ENCODE measurements at regions not wholly inside any gene's neighbourhood (a gene's known extent, or its start where the extent isn't known, plus 50 kb on each side); places are given as distances from the start of the nearest gene placed in this dataset.

DNA sequence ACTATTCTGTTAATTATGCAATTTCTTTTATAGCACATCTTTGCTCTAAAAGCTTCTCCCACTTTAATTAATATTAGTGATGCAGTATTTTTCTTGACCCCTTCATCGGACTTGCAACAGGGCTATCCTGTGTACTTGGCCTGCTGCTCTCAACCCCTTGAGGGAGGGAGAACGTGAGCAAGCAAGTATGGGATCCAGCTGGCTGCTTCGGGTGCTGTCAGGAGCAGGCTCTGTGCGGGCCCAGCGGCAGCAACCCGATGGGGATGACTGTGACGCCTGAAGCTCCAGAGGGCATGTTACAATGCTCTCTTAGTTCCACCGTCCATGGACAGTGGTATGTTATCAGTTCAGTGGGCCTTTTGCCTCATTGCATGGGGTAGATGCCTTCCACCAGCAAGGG lies 519.8 kb upstream of the CITED2 start:
- Mint-ChIP-seq H3K9me3 (no peaks in the 10 kb centered on the region), H3K36me3 (ENCODE audit: low read depth) (no peaks in the 10 kb centered on the region), H3K4me3 (no peak overlapping the region), H3K4me1 (peaks cover 5% of the 10 kb centered on the region), H3K27me3 (ENCODE audit: low read depth) (no peaks in the 10 kb centered on the region), H3K27ac (no peak overlapping the region)
- TF ChIP-seq CTCF (IDR thresholded peaks at IDR 0.05; ENCODE audit: unreplicated experiment in 3 of 3): no peak

DNA sequence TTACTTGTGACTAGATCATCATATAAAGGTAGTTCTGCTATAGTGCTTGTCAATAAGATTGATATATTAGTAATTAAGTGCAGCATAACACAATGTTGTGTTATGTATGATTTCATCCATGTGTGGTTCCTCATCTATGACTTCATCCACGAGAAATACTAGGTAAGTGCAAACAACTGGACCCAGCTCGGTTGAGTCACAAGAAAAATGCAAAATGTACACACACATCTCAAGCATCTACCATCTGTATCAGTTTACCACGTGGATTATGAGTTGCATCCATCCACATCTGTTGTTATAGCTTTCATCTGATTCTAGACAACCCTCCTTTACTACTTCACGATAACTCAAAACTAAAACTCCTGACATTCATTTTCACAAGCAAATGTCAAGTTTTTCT lies 517.0 kb upstream of the CITED2 start:
- Mint-ChIP-seq H3K36me3 (ENCODE audit: low read depth) (no peaks in the 10 kb centered on the region), H3K4me3 (no peak overlapping the region), H3K4me1 (peaks cover 21% of the 10 kb centered on the region), H3K27ac (no peak overlapping the region), H3K9me3 (no peaks in the 10 kb centered on the region), H3K27me3 (ENCODE audit: low read depth) (no peaks in the 10 kb centered on the region)
- TF ChIP-seq CTCF (IDR thresholded peaks at IDR 0.05; ENCODE audit: unreplicated experiment in 3 of 3): no peak

DNA sequence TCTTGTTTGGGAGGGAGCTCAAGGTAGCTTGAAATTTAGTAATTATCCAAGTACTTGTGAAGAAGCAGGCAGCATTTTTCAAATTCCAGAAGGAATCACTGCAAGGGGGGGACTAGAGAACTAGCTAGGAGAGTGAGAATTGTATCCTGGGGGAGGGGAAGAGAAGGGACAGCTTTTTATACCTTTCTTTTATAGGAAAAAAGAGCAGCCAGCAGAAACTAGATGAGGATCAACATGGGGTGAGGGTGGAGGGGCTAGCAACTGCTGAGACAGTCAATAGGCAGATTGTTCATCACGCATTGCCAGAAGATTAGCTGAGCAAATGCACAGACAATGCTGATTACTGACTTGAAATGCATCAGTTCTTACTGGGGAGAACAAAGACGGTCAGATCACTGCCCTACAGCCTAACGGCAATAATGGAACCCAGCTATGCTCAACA lies 514.3 kb upstream of the CITED2 start:
- no peaks in the 10 kb centered on the region for H3K27me3 Mint-ChIP-seq (ENCODE audit: low read depth)
- H3K4me3 Mint-ChIP-seq: no peak overlapping the region
- no peaks in the 10 kb centered on the region for H3K36me3 Mint-ChIP-seq (ENCODE audit: low read depth)
- TF ChIP-seq CTCF (IDR thresholded peaks at IDR 0.05; ENCODE audit: unreplicated experiment in 3 of 3): no peak
- H3K9me3 Mint-ChIP-seq: no peaks in the 10 kb centered on the region
- H3K27ac Mint-ChIP-seq: peak overlapping the region; percentile 77 to 80 (median 78)
- peaks cover 25% of the 10 kb centered on the region for H3K4me1 Mint-ChIP-seq

GRCh38 chr6:139887275-139887674 lies 512.8 kb upstream of the CITED2 start:
- Mint-ChIP-seq H3K27ac (peak overlapping the region in 1 of 3 experiments; percentile 6), H3K36me3 (ENCODE audit: low read depth) (no peaks in the 10 kb centered on the region), H3K4me3 (no peak overlapping the region), H3K9me3 (no peaks in the 10 kb centered on the region), H3K27me3 (ENCODE audit: low read depth) (no peaks in the 10 kb centered on the region), H3K4me1 (peaks cover 39% of the 10 kb centered on the region)
- TF ChIP-seq CTCF (IDR thresholded peaks at IDR 0.05; ENCODE audit: unreplicated experiment in 3 of 3): no peak

DNA sequence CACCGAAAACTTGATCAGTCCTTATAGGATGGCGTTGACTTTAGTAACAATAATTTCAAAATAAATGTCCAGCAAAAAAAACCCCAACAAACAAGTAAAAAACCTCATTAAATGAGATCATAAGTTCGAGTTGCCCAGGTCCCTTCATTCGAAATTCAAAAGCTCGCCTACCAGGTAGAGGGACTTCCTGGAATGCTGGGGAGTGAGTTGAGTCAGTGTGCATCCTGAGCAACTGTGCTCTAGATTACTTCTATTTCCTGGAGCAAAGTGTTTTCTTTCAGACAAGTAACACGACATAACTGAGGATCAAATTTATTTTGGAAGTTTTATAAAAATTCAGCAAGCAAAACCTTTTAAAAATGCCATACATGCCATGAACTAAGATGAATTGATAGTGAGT lies 511.9 kb upstream of the CITED2 start:
- Mint-ChIP-seq H3K9me3 (no peaks in the 10 kb centered on the region), H3K27ac (peak overlapping the region in 1 of 3 experiments; percentile 16), H3K36me3 (ENCODE audit: low read depth) (no peaks in the 10 kb centered on the region), H3K4me1 (peaks cover 48% of the 10 kb centered on the region), H3K4me3 (no peak overlapping the region), H3K27me3 (ENCODE audit: low read depth) (no peaks in the 10 kb centered on the region)
- TF ChIP-seq CTCF (IDR thresholded peaks at IDR 0.05; ENCODE audit: unreplicated experiment in 3 of 3): no peak

GRCh38 chr6:139885909-139886308 lies 511.5 kb upstream of the CITED2 start:
- Mint-ChIP-seq H3K27ac (no peak overlapping the region), H3K9me3 (no peaks in the 10 kb centered on the region), H3K4me3 (no peak overlapping the region), H3K4me1 (peaks cover 52% of the 10 kb centered on the region), H3K36me3 (ENCODE audit: low read depth) (no peaks in the 10 kb centered on the region), H3K27me3 (ENCODE audit: low read depth) (no peaks in the 10 kb centered on the region)
- TF ChIP-seq CTCF (IDR thresholded peaks at IDR 0.05; ENCODE audit: unreplicated experiment in 3 of 3): no peak

All from nephron (organoid).